ENCODE measurements at regions not wholly inside any gene's neighbourhood (a gene's known extent, or its start where the extent isn't known, plus 50 kb on each side); places are given as distances from the start of the nearest gene placed in this dataset.

DNA sequence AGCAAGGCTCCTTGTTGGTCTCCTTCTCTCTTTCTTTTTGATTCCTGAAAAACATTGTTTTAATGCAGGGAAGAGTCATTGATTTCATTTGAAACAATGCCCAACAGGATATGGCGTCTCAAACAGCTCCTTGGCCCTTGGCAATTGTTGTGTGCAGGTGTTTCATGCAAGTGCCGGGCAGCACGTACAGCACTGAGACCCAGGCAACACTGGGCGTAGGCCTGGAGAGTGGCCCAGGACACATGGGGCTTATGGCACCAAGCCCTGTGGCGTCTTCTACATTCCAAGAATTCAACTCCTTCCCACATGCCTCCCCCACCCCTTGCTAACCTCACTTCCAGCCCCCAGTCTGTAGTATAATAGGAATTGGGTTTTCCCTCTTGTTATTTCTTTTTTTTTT is 230.4 kb downstream of the SPTSSA start:
- no peak overlapping the region for H3K9ac ChIP-seq (ENCODE audit: low read length in 2 of 2)
- H3K4me3 ChIP-seq (ENCODE audit: low read length in 2 of 2) = no peak overlapping the region
- no peaks in the 10 kb centered on the region for H3K36me3 ChIP-seq (ENCODE audit: control insufficient read depth in 2 of 2, insufficient read depth in 2 of 2, low read length in 2 of 2)
- H3K27me3 ChIP-seq (ENCODE audit: control insufficient read depth in 1 of 2, insufficient read depth in 2 of 2, low read length in 2 of 2) = no peaks in the 10 kb centered on the region
- H3K4me1 ChIP-seq (ENCODE audit: control insufficient read depth, insufficient read depth, low read length) = peaks cover 49% of the 10 kb centered on the region
- no peaks in the 10 kb centered on the region for H3K9me3 ChIP-seq (ENCODE audit: control insufficient read depth in 2 of 2, low read length in 2 of 2)
- H3K27ac ChIP-seq (ENCODE audit: low read length) = peak overlapping the region; percentile 49

- H3K27ac ChIP-seq (ENCODE audit: low read length) = peak overlapping the region; percentile 84
These were observed 232.9 kb downstream of the SPTSSA start for GRCh38 chr14:34229140-34229539.

GRCh38 chr14:34228650-34228976 is 233.4 kb downstream of the SPTSSA start:
- H3K27ac ChIP-seq (ENCODE audit: low read length) = peak overlapping the region; percentile 84
- peaks cover 31% of the 10 kb centered on the region for H3K4me1 ChIP-seq (ENCODE audit: control insufficient read depth, insufficient read depth, low read length)
- H3K36me3 ChIP-seq (ENCODE audit: control insufficient read depth in 2 of 2, insufficient read depth in 2 of 2, low read length in 2 of 2) = no peaks in the 10 kb centered on the region
- no peak overlapping the region for H3K4me3 ChIP-seq (ENCODE audit: low read length in 2 of 2)
- no peaks in the 10 kb centered on the region for H3K27me3 ChIP-seq (ENCODE audit: control insufficient read depth in 1 of 2, insufficient read depth in 2 of 2, low read length in 2 of 2)
- peak overlapping the region in 1 of 2 donors; percentile 36 for H3K9ac ChIP-seq (ENCODE audit: low read length in 2 of 2)
- no peaks in the 10 kb centered on the region for H3K9me3 ChIP-seq (ENCODE audit: control insufficient read depth in 2 of 2, low read length in 2 of 2)

More at GRCh38 chr14:34229140-34229539, 232.9 kb downstream of the SPTSSA start:
- Histone ChIP-seq H3K4me3 (ENCODE audit: low read length in 2 of 2) (no peak overlapping the region), H3K9ac (ENCODE audit: low read length in 2 of 2) (no peak overlapping the region), H3K9me3 (ENCODE audit: control insufficient read depth in 2 of 2, low read length in 2 of 2) (no peaks in the 10 kb centered on the region), H3K4me1 (ENCODE audit: control insufficient read depth, insufficient read depth, low read length) (peaks cover 32% of the 10 kb centered on the region), H3K36me3 (ENCODE audit: control insufficient read depth in 2 of 2, insufficient read depth in 2 of 2, low read length in 2 of 2) (no peaks in the 10 kb centered on the region), H3K27me3 (ENCODE audit: control insufficient read depth in 1 of 2, insufficient read depth in 2 of 2, low read length in 2 of 2) (no peaks in the 10 kb centered on the region)

GRCh38 chr14:34227834-34228649 is 234.0 kb downstream of the SPTSSA start:
- H3K4me3 ChIP-seq (ENCODE audit: low read length in 2 of 2) = peak overlapping the region; percentile 58 to 70

DNA sequence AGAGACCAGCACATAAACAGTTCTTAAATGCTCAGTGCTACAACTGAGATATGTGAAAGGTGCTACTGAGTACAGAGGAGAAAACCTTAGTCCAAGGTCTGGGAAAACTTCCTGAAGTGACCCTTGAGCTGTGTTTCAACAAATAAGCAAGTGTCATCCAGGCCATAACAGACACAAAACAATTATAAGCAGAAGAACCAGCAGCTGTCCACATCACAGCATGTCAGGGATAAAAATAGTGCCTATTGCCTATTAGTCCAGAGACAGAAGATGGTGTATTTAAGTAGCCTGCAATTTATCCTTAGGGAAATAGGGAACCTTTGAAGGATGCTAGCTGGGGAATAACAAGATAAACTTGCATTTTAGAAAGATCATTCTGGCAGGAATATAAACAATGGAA is 237.8 kb downstream of the SPTSSA start:
- peak overlapping the region; percentile 6 for H3K27ac ChIP-seq (ENCODE audit: low read length)
- H3K4me3 ChIP-seq (ENCODE audit: low read length in 2 of 2) = no peak overlapping the region
- no peak overlapping the region for H3K9ac ChIP-seq (ENCODE audit: low read length in 2 of 2)
- H3K4me1 ChIP-seq (ENCODE audit: control insufficient read depth, insufficient read depth, low read length) = peaks cover 30% of the 10 kb centered on the region
- no peaks in the 10 kb centered on the region for H3K36me3 ChIP-seq (ENCODE audit: control insufficient read depth in 2 of 2, insufficient read depth in 2 of 2, low read length in 2 of 2)
- H3K9me3 ChIP-seq (ENCODE audit: control insufficient read depth in 2 of 2, low read length in 2 of 2) = no peaks in the 10 kb centered on the region
- no peaks in the 10 kb centered on the region for H3K27me3 ChIP-seq (ENCODE audit: control insufficient read depth in 1 of 2, insufficient read depth in 2 of 2, low read length in 2 of 2)

More at GRCh38 chr14:34227834-34228649, 234.0 kb downstream of the SPTSSA start:
- Histone ChIP-seq H3K36me3 (ENCODE audit: control insufficient read depth in 2 of 2, insufficient read depth in 2 of 2, low read length in 2 of 2) (no peaks in the 10 kb centered on the region), H3K27ac (ENCODE audit: low read length) (peak overlapping the region; percentile 84), H3K4me1 (ENCODE audit: control insufficient read depth, insufficient read depth, low read length) (peaks cover 29% of the 10 kb centered on the region), H3K27me3 (ENCODE audit: control insufficient read depth in 1 of 2, insufficient read depth in 2 of 2, low read length in 2 of 2) (no peaks in the 10 kb centered on the region), H3K9ac (ENCODE audit: low read length in 2 of 2) (peak overlapping the region; percentile 69 to 72), H3K9me3 (ENCODE audit: control insufficient read depth in 2 of 2, low read length in 2 of 2) (no peaks in the 10 kb centered on the region)

DNA sequence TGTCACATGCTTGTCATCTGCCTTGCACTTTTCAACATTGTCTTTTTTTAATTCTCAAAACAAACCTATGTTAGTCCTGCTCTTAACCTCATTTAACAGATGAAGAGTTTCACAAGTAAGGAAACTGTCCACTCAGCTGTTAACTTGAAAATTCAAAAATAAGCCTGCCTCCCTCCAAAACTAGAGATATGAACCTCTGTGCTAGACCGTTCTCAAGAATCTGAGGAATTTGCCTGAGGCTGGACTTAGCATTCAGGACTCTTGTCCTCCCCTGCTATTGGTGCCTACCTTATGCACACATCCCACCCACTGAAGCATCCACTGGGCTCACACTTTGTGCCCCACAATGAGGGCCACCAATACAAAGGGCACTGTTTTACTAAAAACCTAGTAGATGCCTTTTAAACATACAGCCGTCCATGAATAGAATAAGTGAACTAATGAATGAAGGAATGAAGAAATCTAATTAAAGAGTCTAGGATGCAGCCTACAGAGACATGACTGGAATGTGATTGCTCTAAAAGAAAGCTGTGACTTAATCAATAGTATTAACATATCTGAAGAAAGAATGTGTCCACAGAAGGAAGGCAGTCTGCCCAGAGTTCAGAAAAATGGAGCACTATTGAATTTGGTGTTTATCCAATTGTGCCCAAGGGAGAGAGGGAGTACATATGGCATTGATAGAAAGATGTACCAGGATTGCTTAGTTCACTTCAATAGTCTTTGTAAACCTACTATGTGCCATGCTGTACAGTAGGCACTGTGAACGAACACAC is 238.5 kb downstream of the SPTSSA start:
- no peaks in the 10 kb centered on the region for H3K9me3 ChIP-seq (ENCODE audit: control insufficient read depth in 2 of 2, low read length in 2 of 2)
- H3K27me3 ChIP-seq (ENCODE audit: control insufficient read depth in 1 of 2, insufficient read depth in 2 of 2, low read length in 2 of 2) = no peaks in the 10 kb centered on the region
- H3K36me3 ChIP-seq (ENCODE audit: control insufficient read depth in 2 of 2, insufficient read depth in 2 of 2, low read length in 2 of 2) = no peaks in the 10 kb centered on the region
- H3K4me1 ChIP-seq (ENCODE audit: control insufficient read depth, insufficient read depth, low read length) = peaks cover 32% of the 10 kb centered on the region
- H3K9ac ChIP-seq (ENCODE audit: low read length in 2 of 2) = no peak overlapping the region
- H3K27ac ChIP-seq (ENCODE audit: low read length) = peak overlapping the region; percentile 56
- H3K4me3 ChIP-seq (ENCODE audit: low read length in 2 of 2) = no peak overlapping the region

DNA sequence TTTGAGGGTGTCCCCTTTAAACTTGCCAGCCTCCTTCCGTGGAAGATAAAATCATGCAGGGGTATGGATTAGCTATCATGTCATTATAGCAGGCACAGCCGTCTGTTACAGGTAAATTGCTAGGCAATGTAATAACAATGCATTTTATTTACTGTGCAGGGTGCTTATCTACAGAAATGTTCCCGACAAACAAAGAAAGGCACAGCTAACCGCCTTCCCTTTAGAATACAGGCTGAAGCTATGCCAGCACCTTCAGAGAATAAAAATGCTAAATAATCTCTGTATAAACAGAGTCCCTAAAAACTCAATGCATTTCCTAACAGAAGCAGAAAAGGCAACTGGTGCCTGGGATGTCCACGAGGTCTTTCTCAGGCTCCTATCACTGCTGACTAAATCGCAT is 239.2 kb downstream of the SPTSSA start:
- H3K36me3 ChIP-seq (ENCODE audit: control insufficient read depth in 2 of 2, insufficient read depth in 2 of 2, low read length in 2 of 2) = no peaks in the 10 kb centered on the region
- H3K9me3 ChIP-seq (ENCODE audit: control insufficient read depth in 2 of 2, low read length in 2 of 2) = no peaks in the 10 kb centered on the region
- peaks cover 29% of the 10 kb centered on the region for H3K4me1 ChIP-seq (ENCODE audit: control insufficient read depth, insufficient read depth, low read length)
- H3K4me3 ChIP-seq (ENCODE audit: low read length in 2 of 2) = no peak overlapping the region
- no peaks in the 10 kb centered on the region for H3K27me3 ChIP-seq (ENCODE audit: control insufficient read depth in 1 of 2, insufficient read depth in 2 of 2, low read length in 2 of 2)
- H3K9ac ChIP-seq (ENCODE audit: low read length in 2 of 2) = no peak overlapping the region
- peak overlapping the region; percentile 56 for H3K27ac ChIP-seq (ENCODE audit: low read length)

DNA sequence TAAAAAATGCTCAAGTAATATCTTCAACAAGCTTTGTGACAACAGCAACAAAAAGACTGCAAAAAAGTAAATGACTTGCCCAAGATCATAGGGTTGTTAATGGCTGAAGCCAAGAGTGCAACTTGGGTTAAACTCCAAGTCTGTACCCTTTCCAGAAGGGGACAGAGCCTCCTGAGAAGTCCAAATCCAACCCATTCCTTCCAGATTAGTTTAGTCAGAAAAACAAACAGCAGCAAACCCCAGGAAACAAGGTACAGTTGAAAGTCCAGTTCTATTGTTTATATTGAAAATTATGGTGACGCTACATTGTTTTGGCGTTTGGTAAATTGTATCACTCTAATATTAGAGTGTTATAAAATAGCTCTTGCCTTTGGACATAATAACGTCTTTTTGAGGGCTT is 239.9 kb downstream of the SPTSSA start:
- H3K36me3 ChIP-seq (ENCODE audit: control insufficient read depth in 2 of 2, insufficient read depth in 2 of 2, low read length in 2 of 2) = no peaks in the 10 kb centered on the region
- H3K4me3 ChIP-seq (ENCODE audit: low read length in 2 of 2) = no peak overlapping the region
- no peak overlapping the region for H3K9ac ChIP-seq (ENCODE audit: low read length in 2 of 2)
- H3K4me1 ChIP-seq (ENCODE audit: control insufficient read depth, insufficient read depth, low read length) = peaks cover 30% of the 10 kb centered on the region
- H3K9me3 ChIP-seq (ENCODE audit: control insufficient read depth in 2 of 2, low read length in 2 of 2) = no peaks in the 10 kb centered on the region
- no peak overlapping the region for H3K27ac ChIP-seq (ENCODE audit: low read length)
- no peaks in the 10 kb centered on the region for H3K27me3 ChIP-seq (ENCODE audit: control insufficient read depth in 1 of 2, insufficient read depth in 2 of 2, low read length in 2 of 2)

- Histone ChIP-seq H3K4me3 (ENCODE audit: low read length in 2 of 2) (no peak overlapping the region), H3K4me1 (ENCODE audit: control insufficient read depth, insufficient read depth, low read length) (peaks cover 30% of the 10 kb centered on the region), H3K27me3 (ENCODE audit: control insufficient read depth in 1 of 2, insufficient read depth in 2 of 2, low read length in 2 of 2) (no peaks in the 10 kb centered on the region), H3K27ac (ENCODE audit: low read length) (no peak overlapping the region), H3K9ac (ENCODE audit: low read length in 2 of 2) (no peak overlapping the region), H3K36me3 (ENCODE audit: control insufficient read depth in 2 of 2, insufficient read depth in 2 of 2, low read length in 2 of 2) (no peaks in the 10 kb centered on the region), H3K9me3 (ENCODE audit: control insufficient read depth in 2 of 2, low read length in 2 of 2) (no peaks in the 10 kb centered on the region)
These were observed 241.1 kb downstream of the SPTSSA start for GRCh38 chr14:34220921-34221320.

- H3K4me1 ChIP-seq (ENCODE audit: control insufficient read depth, insufficient read depth, low read length) = peaks cover 30% of the 10 kb centered on the region
- no peak overlapping the region for H3K9ac ChIP-seq (ENCODE audit: low read length in 2 of 2)
- H3K4me3 ChIP-seq (ENCODE audit: low read length in 2 of 2) = no peak overlapping the region
- H3K36me3 ChIP-seq (ENCODE audit: control insufficient read depth in 2 of 2, insufficient read depth in 2 of 2, low read length in 2 of 2) = no peaks in the 10 kb centered on the region
- no peak overlapping the region for H3K27ac ChIP-seq (ENCODE audit: low read length)
- H3K9me3 ChIP-seq (ENCODE audit: control insufficient read depth in 2 of 2, low read length in 2 of 2) = no peaks in the 10 kb centered on the region
- H3K27me3 ChIP-seq (ENCODE audit: control insufficient read depth in 1 of 2, insufficient read depth in 2 of 2, low read length in 2 of 2) = no peaks in the 10 kb centered on the region
These were observed 241.7 kb downstream of the SPTSSA start for GRCh38 chr14:34220378-34220706.

Data from stomach smooth muscle (tissue), 2 donors.